ENCODE measurements at regions not wholly inside any gene's neighbourhood (a gene's known extent, or its start where the extent isn't known, plus 50 kb on each side); places are given as distances from the start of the nearest gene placed in this dataset.

DNA sequence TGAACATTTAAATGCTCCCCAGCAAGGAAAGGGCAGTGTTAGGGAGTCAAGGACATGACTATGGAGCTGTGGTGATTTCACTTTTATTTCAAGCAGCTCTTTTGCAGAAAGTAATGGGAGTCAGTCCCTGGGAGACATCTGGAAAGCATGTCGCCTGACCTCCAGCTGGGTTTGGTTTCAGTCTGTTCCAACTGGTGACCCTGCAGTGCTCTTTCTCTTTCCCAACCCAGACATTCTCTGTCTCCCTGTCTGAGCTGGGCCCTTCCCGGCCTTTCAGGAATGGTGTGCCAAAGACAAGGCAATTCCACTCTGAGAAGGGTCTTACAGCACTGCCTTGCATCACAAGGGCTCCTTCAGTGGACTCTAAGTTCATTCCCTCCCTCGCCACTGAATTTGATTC is 323.2 kb downstream of the OSR1 start:
- no peak for DNase-seq (ENCODE audit: low read depth, low spot score)
- Histone ChIP-seq H3K4me3 (ENCODE audit: low read depth, low read length) (no peak overlapping the region), H3K27me3 (ENCODE audit: control insufficient read depth, insufficient read depth, low read length) (no peaks in the 10 kb centered on the region), H3K27ac (ENCODE audit: low read depth, low read length) (no peak overlapping the region), H3K9me3 (ENCODE audit: control insufficient read depth, insufficient read depth, low read length) (no peaks in the 10 kb centered on the region)
- CTCF ChIA-PET: interaction anchor here (0.6 kb wide), 1 partner anchor 904 kb away, joined by 3 read pairs; no protein-coding TSS in a partner anchor
- POLR2A ChIA-PET: interaction anchor here (1.2 kb wide), 1 partner anchor 86 kb away, joined by 3 read pairs; no protein-coding TSS in a partner anchor
- TF ChIP-seq, protein P1, sequence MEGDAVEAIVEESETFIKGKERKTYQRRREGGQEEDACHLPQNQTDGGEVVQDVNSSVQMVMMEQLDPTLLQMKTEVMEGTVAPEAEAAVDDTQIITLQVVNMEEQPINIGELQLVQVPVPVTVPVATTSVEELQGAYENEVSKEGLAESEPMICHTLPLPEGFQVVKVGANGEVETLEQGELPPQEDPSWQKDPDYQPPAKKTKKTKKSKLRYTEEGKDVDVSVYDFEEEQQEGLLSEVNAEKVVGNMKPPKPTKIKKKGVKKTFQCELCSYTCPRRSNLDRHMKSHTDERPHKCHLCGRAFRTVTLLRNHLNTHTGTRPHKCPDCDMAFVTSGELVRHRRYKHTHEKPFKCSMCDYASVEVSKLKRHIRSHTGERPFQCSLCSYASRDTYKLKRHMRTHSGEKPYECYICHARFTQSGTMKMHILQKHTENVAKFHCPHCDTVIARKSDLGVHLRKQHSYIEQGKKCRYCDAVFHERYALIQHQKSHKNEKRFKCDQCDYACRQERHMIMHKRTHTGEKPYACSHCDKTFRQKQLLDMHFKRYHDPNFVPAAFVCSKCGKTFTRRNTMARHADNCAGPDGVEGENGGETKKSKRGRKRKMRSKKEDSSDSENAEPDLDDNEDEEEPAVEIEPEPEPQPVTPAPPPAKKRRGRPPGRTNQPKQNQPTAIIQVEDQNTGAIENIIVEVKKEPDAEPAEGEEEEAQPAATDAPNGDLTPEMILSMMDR (IDR thresholded peaks at IDR 0.05; ENCODE audit: low read depth, low read length): no peak

DNA sequence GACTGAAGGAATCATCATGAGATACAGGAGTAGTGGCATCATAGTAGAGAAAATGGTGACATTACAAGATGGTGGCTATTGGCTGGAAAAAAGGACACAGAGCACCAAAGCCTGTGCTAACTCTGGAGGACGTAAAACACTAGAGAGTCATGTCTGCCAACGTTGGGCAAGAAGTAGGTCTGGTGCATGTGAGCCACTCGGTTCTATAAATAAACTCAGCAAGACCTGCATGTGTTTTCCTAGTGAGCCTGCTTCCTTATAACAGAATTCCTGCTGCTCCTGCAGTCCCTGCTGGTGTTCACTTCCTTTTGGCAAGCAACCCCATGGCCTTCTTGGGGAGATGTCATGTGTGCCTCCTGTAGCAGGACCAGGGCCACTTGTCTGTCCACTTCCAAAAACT is 325.2 kb downstream of the OSR1 start:
- ChIA-PET CTCF (no interaction called here), POLR2A (no interaction called here)
- Histone ChIP-seq H3K9me3 (ENCODE audit: control insufficient read depth, insufficient read depth, low read length) (no peaks in the 10 kb centered on the region), H3K4me3 (ENCODE audit: low read depth, low read length) (no peak overlapping the region), H3K27me3 (ENCODE audit: control insufficient read depth, insufficient read depth, low read length) (no peaks in the 10 kb centered on the region), H3K27ac (ENCODE audit: low read depth, low read length) (no peak overlapping the region)
- TF ChIP-seq, protein P1 (IDR thresholded peaks at IDR 0.05; ENCODE audit: low read depth, low read length): no peak
- no peak for DNase-seq (ENCODE audit: low read depth, low spot score)

DNA sequence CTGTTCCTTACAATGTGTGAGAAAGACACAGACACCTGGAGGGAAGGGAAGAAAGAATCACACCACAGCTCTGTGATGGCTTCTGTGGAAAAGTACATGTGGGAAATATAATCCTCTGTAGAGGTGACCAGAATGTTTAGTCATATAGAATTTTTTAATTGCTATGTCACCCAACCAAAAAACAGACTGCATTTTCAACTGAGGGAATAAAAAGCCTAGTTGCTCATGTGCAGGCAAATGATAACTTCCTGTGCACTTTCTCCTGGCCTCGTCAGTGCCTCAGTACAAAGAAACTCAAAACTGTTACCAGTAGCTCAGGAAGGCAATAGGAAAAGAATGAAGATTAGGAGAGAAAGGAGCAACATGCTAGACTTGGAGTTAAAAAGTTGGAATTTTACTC is 326.8 kb downstream of the OSR1 start:
- H3K9me3 ChIP-seq (ENCODE audit: control insufficient read depth, insufficient read depth, low read length): no peaks in the 10 kb centered on the region
- no peak overlapping the region for H3K4me3 ChIP-seq (ENCODE audit: low read depth, low read length)
- POLR2A ChIA-PET: no interaction called here
- TF ChIP-seq, protein P1 (IDR thresholded peaks at IDR 0.05; ENCODE audit: low read depth, low read length): no peak
- no peak for DNase-seq (ENCODE audit: low read depth, low spot score)
- H3K27ac ChIP-seq (ENCODE audit: low read depth, low read length): no peak overlapping the region
- no peaks in the 10 kb centered on the region for H3K27me3 ChIP-seq (ENCODE audit: control insufficient read depth, insufficient read depth, low read length)
- CTCF ChIA-PET: no interaction called here

DNA sequence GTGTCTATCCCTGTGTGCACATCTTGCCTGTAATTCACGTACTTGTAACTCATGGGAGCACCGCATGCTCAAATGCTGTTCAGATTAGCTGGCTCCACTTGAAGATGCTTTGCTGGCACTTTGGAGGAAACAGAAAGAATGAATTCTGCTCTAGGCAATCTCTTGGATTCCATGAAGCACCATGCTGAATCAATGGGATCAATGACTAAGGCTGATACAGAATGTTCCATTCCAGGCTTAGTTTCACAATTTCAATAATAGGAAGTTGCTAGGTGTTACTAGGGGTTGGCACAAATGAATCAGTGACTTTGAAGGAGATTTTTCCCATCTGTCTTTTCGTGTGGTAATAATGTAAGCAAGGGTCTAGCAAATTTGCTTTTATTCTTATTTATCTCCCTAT is 328.8 kb downstream of the OSR1 start:
- TF ChIP-seq, protein P1 (IDR thresholded peaks at IDR 0.05; ENCODE audit: low read depth, low read length): no peak
- Histone ChIP-seq H3K27me3 (ENCODE audit: control insufficient read depth, insufficient read depth, low read length) (no peaks in the 10 kb centered on the region), H3K9me3 (ENCODE audit: control insufficient read depth, insufficient read depth, low read length) (no peaks in the 10 kb centered on the region), H3K27ac (ENCODE audit: low read depth, low read length) (no peak overlapping the region), H3K4me3 (ENCODE audit: low read depth, low read length) (no peak overlapping the region)
- ChIA-PET POLR2A (no interaction called here), CTCF (no interaction called here)
- no peak for DNase-seq (ENCODE audit: low read depth, low spot score)

DNA sequence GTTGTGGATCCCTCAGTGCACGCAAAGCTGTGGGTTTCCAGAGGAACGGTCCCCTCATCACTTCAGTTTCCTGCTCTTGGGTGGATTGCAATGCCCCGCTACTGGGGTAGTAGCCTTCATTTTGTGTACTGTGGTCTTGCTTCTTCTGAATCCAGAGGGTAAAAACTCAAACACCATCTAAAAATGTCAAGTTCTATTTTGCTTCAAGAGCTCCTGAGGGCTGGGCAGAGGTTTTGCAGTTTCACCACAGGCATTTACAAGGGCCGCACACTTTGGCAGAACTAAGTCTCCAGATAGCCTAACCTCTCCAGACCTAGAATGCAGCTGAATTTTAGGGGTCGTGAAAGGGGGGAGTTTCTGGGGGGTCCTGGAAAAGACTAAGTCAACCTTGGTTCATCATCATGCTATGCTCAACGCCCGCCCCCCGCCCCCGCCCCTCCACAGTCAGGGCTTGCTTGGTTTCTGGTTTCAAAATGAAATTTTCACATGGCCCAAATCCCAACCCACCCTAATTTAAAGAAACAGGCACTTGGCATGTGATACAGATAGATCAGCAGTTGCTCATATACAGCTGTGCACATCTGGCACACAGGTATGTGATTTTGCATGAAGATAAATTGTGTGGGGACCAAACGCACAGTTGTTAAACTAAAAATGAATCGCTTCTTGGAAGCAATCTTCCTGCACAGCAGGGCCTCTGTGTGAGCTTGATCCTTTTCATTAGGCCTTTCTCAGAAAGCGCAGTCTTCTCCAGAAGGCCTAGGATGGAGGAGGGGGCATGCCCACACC is 329.6 kb downstream of the OSR1 start:
- H3K4me3 ChIP-seq (ENCODE audit: low read depth, low read length): no peak overlapping the region
- POLR2A ChIA-PET: no interaction called here
- CTCF ChIA-PET: no interaction called here
- no peaks in the 10 kb centered on the region for H3K9me3 ChIP-seq (ENCODE audit: control insufficient read depth, insufficient read depth, low read length)
- no peak for DNase-seq (ENCODE audit: low read depth, low spot score)
- H3K27ac ChIP-seq (ENCODE audit: low read depth, low read length): no peak overlapping the region
- H3K27me3 ChIP-seq (ENCODE audit: control insufficient read depth, insufficient read depth, low read length): no peaks in the 10 kb centered on the region
- TF ChIP-seq, protein P1 (IDR thresholded peaks at IDR 0.05; ENCODE audit: low read depth, low read length): no peak
